K562 (cell line): ENCODE measurements at regions not wholly inside any gene's neighbourhood (a gene's known extent, or its start where the extent isn't known, plus 50 kb on each side); places are given as distances from the start of the nearest gene placed in this dataset.
A peak's percentile ranks its signal among the peaks of the same experiment; 100 is the strongest.

Experiments
- ATAC-seq: fragments of 200-7000 bp; cut with Tn5 transposase; 3 replicates; pipeline ENCODE4 v1.9.1; 2020; ENCODE audit warnings: moderate library complexity
- BruUV-seq: library from RNA; stranded (reverse); fragments of 400-500 nt; replicated peaks from 2 replicates; lab custom pipeline; 2021; lab: Mats Ljungman, UMichigan
- CTCF ChIA-PET: fragments of 300-600 bp; formaldehyde crosslinking; extraction: SDS; loops from one replicate; lab custom pipeline; 2021; ENCODE audit warnings: low intra/inter-chr PET ratio; lab: Yijun Ruan, JAX
- POLR2A ChIA-PET: fragments of 300-600, 350-650 bp; sonication (Branson Sonifier 250); formaldehyde crosslinking; extraction: SDS; loops from one replicate; lab custom pipeline; 2021; ENCODE audit warnings: antibody characterized with exemption, inconsistent platforms; lab: Yijun Ruan, JAX
- DNase-seq, 4 experiments: peaks; one replicate each; pipeline versions ENCODE4 v3.0.0 to v3.0.0-alpha.2; 2011 to 2018; ENCODE audit warnings: low spot score in 3 of 4, mixed read lengths in 3 of 4; ENCODE audit errors: extremely low read depth in 1 of 4
- FAIRE-seq: peaks from 2 replicates; lab custom pipeline; 2011; peaks lifted over from hg19 to GRCh38; lab: Jason Lieb, UNC
- H2AFZ ChIP-seq: 2 replicates; pipeline ENCODE4 v1.6.0; 2011; ENCODE audit warnings: low read depth, low read length, control low read depth, inconsistent platforms
- H3K27ac ChIP-seq: fragments of 200-600 bp; 3 replicates; pipeline ENCODE4 v1.8.0; 2011; ENCODE audit warnings: low read depth, mild to moderate bottlenecking, control low read depth, inconsistent platforms, low read length, moderate library complexity, mixed read lengths; ENCODE audit errors: extremely low read depth
- H3K27me3 ChIP-seq, 2 experiments: fragments of 300-600 bp in 1 of 2; 2 replicates in 1 of 2; 3 replicates in 1 of 2; pipeline versions ENCODE4 v1.6.0 to v1.8.0; 2011; ENCODE audit warnings: inconsistent platforms in 2 of 2, low read length in 2 of 2, mild to moderate bottlenecking in 1 of 2, mixed read lengths in 1 of 2, moderate library complexity in 1 of 2; ENCODE audit not compliant: control insufficient read depth in 2 of 2, insufficient read depth in 2 of 2
- H3K36me3 ChIP-seq: fragments of 300-600 bp; 3 replicates; pipeline ENCODE4 v1.8.0; 2011; ENCODE audit warnings: mild to moderate bottlenecking, low read length, inconsistent platforms; ENCODE audit not compliant: control insufficient read depth, insufficient read depth
- H3K4me1 ChIP-seq, 2 experiments: fragments of 200-600 bp in 1 of 2; replicated peaks in 1 of 2; 2 replicates in 1 of 2; 3 replicates in 1 of 2; pipeline versions ENCODE4 v1.5.1 to v1.8.0; 2011; ENCODE audit warnings: inconsistent platforms in 2 of 2, low read length in 2 of 2, mild to moderate bottlenecking in 1 of 2, mixed read lengths in 1 of 2, moderate library complexity in 1 of 2; ENCODE audit not compliant: control insufficient read depth in 2 of 2, insufficient read depth in 2 of 2
- H3K4me2 ChIP-seq: 2 replicates; pipeline ENCODE4 v1.6.1; 2011; ENCODE audit warnings: low read length, control low read depth, inconsistent platforms, mixed read lengths; ENCODE audit not compliant: insufficient read depth
- H3K4me3 ChIP-seq: fragments of 200-600 bp; sonication (generic), shearing (Covaris generic); 2 replicates; pipeline ENCODE4 v1.5.1; 2016; ENCODE audit warnings: control low read depth, inconsistent platforms
- H3K79me2 ChIP-seq: fragments of 200-600 bp; 3 replicates; pipeline ENCODE4 v1.8.0; 2011; ENCODE audit warnings: low read length, inconsistent platforms; ENCODE audit not compliant: control insufficient read depth, insufficient read depth
- H3K9ac ChIP-seq, 2 experiments: 2 replicates each; pipeline versions ENCODE4 v1.6.0 to v1.6.1; 2011; ENCODE audit warnings: low read depth in 2 of 2, low read length in 2 of 2, control low read depth in 1 of 2, inconsistent platforms in 1 of 2, mild to moderate bottlenecking in 1 of 2, mixed read lengths in 1 of 2; ENCODE audit not compliant: insufficient read depth in 1 of 2
- H3K9me1 ChIP-seq: one replicate; pipeline ENCODE4 v1.6.0; 2011; ENCODE audit warnings: inconsistent platforms, mild to moderate bottlenecking, low read length, moderate library complexity; ENCODE audit not compliant: control insufficient read depth, insufficient read depth
- H3K9me3 ChIP-seq: replicated peaks from 2 replicates; pipeline ENCODE4 v1.5.1; 2011; ENCODE audit warnings: low read depth, low read length, inconsistent platforms; ENCODE audit not compliant: control insufficient read depth, insufficient read depth
- H4K20me1 ChIP-seq: replicated peaks from 2 replicates; pipeline ENCODE4 v1.6.1; 2011; ENCODE audit warnings: low read length, inconsistent platforms, mixed read lengths; ENCODE audit not compliant: control insufficient read depth, insufficient read depth
- DMBX1 ChIP-seq: fragments of 250-450 bp; sonication (Bioruptor Pico); IDR thresholded peaks from 2 replicates; pipeline ENCODE4 v1.8.0; 2022; ENCODE audit warnings: inconsistent platforms, mild to moderate bottlenecking, moderate library complexity, borderline replicate concordance
- MEIS2 ChIP-seq: fragments of 450-650 bp; IDR thresholded peaks from 2 replicates; pipeline ENCODE4 v1.6.1; 2014; ENCODE audit warnings: mild to moderate bottlenecking; ENCODE audit not compliant: partially characterized antibody
- SAP30 ChIP-seq: fragments of 200-600 bp; sonication (generic); IDR thresholded peaks from 2 replicates; pipeline ENCODE4 v1.6.1; 2012; ENCODE audit warnings: borderline replicate concordance, low read depth, mild to moderate bottlenecking, moderate library complexity, low read length, control low read depth, inconsistent platforms; ENCODE audit not compliant: insufficient read depth, poor library complexity, severe bottlenecking
- SMARCA4 ChIP-seq: fragments of 450-650 bp; IDR thresholded peaks from 2 replicates; pipeline ENCODE4 v1.6.1; 2016
- TFE3 ChIP-seq: fragments of 450-650 bp; formaldehyde crosslinking; IDR thresholded peaks from 2 replicates; pipeline ENCODE4 v1.4.0; 2020; ENCODE audit warnings: mild to moderate bottlenecking, mixed read lengths
- ZNF316 ChIP-seq: fragments of 450-650 bp; IDR thresholded peaks from 2 replicates; pipeline ENCODE4 v1.6.1; 2016
- WGBS: fragments of 100-300 bp; shearing (Covaris generic); methylation state at CpG from one replicate; pipeline ENCODE4 v1.1.6; 2016; ENCODE audit warnings: low coverage, mixed read lengths; ENCODE audit not compliant: insufficient coverage; ENCODE audit errors: missing lambda C conversion rate; 5-methylcytosine and 5-hydroxymethylcytosine counted together
- in situ Hi-C: fragments of 300-500 bp; cut with MboI; formaldehyde crosslinking; loops from 4 replicates; pipeline ENCODE4 v1.15.0; 2018; ENCODE audit warnings: inconsistent platforms, mixed read lengths
- intact Hi-C: fragments of 100-400 bp; cut with micrococcal nuclease; formaldehyde crosslinking; loops from 2 replicates; pipeline ENCODE4 v1.14.2; 2022
- TF ChIP-seq, protein P1 (sequence below): IDR thresholded peaks from 3 replicates; pipeline ENCODE4 v1.6.1; 2011; ENCODE audit warnings: borderline replicate concordance, mild to moderate bottlenecking; ENCODE audit not compliant: insufficient read length, insufficient read depth

DNA sequence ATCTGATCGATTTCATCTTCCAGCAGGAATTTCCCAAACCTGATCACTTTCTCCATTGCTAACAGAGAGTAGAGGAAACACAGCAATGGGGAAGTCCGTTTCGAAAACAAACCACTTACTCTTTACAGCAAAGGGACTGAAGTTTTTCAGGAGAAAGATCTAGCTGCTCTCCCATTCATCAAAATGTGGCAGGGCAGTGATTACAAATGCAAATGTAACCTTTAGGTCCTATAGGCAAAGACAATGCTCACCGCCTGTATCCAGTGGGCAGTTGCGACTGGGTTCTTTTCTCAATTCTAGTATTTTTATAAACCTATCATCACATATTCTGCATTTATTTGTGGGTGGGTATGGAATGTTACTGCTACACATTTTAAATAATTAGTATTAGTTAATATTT lies 218.0 kb upstream of the ZFHX3 start (continued):
- TF ChIP-seq MEIS2, result no peak
- TF ChIP-seq, protein P1, sequence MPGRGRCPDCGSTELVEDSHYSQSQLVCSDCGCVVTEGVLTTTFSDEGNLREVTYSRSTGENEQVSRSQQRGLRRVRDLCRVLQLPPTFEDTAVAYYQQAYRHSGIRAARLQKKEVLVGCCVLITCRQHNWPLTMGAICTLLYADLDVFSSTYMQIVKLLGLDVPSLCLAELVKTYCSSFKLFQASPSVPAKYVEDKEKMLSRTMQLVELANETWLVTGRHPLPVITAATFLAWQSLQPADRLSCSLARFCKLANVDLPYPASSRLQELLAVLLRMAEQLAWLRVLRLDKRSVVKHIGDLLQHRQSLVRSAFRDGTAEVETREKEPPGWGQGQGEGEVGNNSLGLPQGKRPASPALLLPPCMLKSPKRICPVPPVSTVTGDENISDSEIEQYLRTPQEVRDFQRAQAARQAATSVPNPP, result no peak

- ChIA-PET POLR2A (interaction anchor here (0.6 kb wide), 2 partner anchors 60 to 848 kb away, joined by 3 to 4 read pairs; no protein-coding TSS in a partner anchor), CTCF (no interaction called here)
- Histone ChIP-seq H3K9me3 (no peaks in the 10 kb centered on the region), H3K79me2 (no peaks in the 10 kb centered on the region), H3K27ac (no peak overlapping the region), H3K36me3 (no peaks in the 10 kb centered on the region), H2AFZ (no peak overlapping the region), H4K20me1 (no peaks in the 10 kb centered on the region), H3K9me1 (no peaks in the 10 kb centered on the region), H3K27me3 (no peaks in the 10 kb centered on the region; a peak in 1 of 5 replicates), H3K4me1 (no peaks in the 10 kb centered on the region), H3K4me2 (no peak overlapping the region), H3K9ac (no peak overlapping the region), H3K4me3 (no peak overlapping the region)
- ATAC-seq, result peak; percentile 49; the same call in 1 of the 3 replicates
- no TSS peak for BruUV-seq
- FAIRE-seq, result no peak
- WGBS, result 1% methylated on average over 10 of the region's 10 CpGs
- no peak for TF ChIP-seq SAP30
- no peak for TF ChIP-seq DMBX1 (CRISPR knock-in tag)
- no peak for TF ChIP-seq SMARCA4
- no peak for TF ChIP-seq TFE3 (CRISPR knock-in tag)
- no peak for TF ChIP-seq ZNF316
- peak in 3 of 4 experiments; percentile 3 to 43 (median 32) for DNase-seq
- intact Hi-C loops, result no loop called here
- in situ Hi-C loops, result no loop called here
Measured at GRCh38 chr16:73265124-73265837, 217.4 kb upstream of the ZFHX3 start.
